Putamen (tissue), 1 donor: ENCODE measurements at regions not wholly inside any gene's neighbourhood (a gene's known extent, or its start where the extent isn't known, plus 50 kb on each side); places are given as distances from the start of the nearest gene placed in this dataset.

Experiments used
- DNase-seq: peaks from one replicate; pipeline ENCODE4 v3.0.0-alpha.2; 2016; ENCODE audit warnings: low spot score

DNA sequence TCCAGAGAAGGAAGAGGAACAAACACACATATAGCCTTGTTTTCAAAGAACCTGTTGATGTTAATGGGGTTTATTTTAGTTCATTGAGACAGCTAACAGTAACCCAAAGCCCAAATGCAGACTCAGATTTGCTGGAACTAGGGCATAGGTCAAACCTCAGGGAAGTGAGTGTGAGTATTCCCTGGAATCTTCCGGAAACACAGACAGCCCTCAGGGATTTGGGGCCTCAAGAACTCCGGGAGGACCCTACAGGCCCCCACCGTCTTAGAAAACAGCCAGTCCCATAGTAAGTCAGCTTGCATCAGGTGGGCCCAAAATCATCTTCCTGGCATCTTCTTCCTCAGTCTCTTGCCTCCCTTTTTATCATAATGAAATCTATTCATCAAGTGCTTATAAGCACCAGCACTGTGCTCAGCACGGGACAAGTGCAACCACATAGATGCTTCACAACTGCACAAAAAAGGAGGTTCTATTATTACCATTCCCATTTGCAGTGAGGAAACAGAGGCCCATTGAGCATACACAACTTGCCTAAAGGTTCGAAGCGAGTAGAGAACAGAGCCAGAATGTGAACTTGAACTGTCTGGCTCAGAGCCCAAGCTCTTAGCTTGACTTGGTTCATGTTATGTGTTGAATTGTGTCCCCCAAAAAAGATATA, 50.2 kb upstream of the BCL11A start:
- no peak for DNase-seq

DNA sequence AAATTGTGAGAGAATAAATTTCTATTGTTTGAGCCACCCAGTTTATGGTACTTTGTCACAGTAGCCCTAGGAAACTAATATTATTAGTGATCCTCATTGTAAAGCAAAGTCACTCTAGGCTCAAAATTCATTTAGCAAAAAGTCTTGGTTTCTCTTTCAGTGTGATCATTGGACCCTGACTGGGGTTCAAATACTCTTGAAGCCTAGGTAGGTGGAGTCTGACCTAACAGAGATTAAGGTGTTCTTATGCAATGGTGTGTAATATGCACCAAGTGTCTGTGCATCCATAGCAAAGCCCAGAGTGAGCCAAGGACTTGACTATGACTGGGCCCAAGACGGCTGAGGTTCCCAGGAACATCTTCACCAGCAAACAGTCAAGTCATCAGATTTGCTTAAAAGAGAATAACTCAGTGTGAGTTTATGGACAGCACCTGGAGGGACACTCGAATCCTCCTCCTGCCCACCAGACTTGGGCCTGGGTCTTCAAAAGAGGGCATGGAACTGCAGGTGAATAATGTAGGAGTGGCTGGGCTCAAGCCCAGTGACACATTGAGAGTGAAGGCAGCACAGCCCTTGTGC, 51.1 kb upstream of the BCL11A start:
- no peak for DNase-seq

DNA sequence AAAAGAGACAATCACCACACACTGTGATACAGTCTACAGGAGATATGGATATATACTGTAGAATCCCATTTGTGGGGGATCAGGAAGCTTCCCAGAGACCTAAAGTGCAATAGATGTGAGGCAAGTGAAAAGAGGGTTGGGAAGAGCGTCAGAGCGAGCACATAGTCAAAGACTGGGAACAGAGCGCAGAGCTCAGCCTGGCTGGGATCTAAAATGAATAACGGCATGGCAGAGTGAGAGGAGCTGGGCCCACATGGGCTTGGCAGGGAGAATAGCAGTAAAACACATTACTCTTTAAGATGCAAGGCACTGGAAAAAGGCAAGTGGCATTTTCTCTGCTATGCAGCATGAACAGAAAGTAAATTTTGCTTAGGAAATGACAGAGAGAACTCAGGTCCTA, 52.4 kb upstream of the BCL11A start:
- no peak for DNase-seq

DNA sequence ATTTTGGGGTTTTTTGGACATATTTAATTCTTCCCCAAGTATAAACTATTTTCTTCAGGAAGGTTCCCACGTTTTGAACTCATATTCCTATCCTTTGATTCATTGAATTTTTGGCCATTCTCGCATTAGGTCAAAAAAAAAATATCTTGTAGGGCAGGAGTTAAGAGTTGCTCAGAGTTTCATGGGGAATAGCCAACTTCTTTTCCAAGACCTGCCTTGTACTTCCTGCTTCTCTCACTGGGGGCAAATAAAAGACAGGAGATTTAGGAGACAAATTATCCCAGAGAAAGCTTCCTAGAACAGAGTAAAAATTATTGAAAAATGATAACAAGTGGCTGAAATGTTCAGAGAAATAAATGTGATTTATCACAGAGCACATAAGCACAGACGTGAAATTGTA, 55.2 kb upstream of the BCL11A start:
- no peak for DNase-seq

DNA sequence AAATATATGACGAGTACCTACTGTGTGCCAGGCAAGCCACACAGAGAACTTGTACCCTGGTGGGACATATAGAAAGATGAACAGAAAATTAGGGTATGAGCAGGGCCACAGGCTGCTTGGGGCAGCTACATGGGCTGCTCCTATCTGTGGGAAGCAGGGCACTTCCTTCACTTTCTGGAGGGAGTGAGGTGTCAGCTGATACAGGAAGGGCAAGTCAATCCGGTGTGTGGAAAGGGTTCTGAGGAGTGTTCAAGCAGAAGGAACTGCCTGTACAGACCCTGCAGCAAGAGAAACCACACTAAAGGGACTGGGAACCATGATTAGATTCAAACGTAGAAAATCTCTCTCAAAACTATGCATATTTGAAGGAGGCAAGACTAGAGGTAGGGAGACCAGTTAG, 58.6 kb upstream of the BCL11A start:
- DNase-seq = no peak

DNA sequence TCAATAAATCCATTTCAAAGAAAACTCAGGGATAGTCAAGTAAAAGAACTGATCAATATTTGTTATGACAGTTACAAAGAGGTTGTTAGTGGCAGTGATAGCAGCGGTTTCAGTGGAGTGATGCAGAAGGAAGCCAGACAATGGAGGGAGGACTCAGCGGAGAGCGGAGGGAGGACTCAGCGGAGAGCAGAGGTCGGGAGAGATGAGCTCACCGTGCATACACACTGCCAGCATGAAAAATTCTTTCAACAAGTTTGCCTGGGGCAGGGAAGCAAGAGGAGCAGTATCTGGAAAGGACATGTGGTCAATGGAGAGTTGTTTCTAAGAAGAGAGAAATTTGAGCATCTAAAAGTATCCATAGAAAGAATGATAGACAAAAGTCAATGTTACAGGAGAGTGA, 60.9 kb upstream of the BCL11A start:
- DNase-seq = no peak

DNA sequence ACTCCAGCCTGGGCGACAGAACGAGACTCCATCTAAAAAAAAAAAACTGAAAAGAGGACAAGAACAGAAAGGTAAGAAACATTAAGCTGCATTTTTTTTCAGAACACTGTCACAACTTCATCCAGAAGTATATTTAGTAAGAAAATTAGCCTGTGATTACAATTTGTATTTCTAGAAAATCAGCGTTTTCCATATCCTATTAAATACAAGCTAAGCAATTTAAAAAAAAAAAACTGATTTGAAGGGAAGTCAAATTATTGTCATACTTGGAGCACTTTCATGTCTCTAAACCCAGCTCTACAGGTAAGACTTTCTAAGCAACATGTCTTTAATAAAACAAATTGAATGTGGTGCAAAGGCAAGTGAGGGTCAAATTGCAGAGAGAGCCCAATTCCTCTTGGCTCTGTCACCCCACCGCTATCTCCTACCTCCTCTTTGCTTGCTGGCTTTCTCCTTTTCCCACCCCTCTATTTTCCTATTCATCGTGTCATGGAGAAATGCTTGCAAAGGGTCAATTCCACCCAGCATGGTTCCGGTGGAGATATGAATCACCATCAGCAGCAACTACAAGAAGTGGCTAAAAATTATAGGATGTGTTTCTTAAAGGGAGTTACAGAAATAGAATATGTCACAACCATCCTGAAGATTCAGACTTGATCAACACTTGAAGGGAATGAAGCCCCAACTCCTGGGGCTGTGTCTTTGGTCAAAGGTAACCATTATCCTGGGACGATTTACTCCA, 68.4 kb upstream of the BCL11A start:
- no peak for DNase-seq

DNA sequence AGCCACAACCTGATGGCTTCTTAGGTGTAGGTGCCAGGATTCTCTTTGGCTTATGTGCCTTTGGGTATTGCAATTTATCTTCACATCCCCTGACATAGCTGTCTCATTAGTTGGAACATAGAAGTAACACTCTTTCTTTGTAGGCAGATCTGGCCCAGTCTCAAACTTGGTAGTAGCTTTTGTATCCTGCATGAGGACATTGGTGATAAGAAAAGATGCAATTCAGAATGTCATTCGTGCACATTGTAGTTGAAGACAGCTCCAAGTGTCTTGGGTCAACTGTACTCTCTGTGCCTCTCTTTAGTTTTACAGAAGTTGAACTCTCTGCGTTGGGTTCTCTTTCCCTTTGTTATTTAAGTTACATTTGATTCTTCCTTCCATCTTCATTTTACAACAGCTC, 69.6 kb upstream of the BCL11A start:
- no peak for DNase-seq

DNA sequence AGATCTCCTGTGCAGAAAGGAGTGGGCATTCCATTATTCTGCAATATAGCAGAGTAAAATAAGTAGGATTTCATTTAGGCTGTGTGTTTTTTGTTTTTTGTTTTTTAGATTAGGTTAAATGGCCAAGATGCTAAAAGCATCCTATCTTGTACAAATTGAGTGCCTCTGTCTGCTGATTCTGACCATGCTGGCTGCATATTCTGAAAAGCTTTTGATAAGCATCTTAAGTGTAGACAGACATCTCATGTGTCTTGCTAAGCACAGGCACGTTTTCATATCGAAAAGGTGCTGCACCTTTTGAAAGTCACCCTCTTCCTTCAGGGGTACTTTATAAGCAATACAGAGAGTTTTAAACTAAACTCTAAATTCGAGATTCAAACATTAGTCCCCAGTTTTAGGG, 74.0 kb upstream of the BCL11A start:
- no peak for DNase-seq

DNA sequence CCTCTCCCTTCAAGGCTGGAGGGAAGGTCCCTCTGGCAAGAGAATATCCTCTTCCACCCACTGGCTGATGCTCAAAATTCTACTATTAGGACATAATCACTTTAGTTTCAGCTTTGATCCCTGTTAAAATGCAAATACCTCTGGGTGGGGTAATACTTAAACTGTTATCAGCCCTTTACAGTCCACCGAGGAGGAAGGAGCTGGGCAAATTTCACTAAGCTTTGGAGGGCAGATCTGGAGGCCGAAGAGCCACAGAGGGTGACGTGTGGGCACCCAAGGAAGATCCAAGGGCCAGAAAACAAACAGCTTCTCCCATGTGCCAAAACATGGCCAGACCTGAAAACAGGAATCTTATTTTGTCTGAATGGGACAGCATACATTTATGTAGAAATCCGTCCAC, 74.6 kb upstream of the BCL11A start:
- no peak for DNase-seq

DNA sequence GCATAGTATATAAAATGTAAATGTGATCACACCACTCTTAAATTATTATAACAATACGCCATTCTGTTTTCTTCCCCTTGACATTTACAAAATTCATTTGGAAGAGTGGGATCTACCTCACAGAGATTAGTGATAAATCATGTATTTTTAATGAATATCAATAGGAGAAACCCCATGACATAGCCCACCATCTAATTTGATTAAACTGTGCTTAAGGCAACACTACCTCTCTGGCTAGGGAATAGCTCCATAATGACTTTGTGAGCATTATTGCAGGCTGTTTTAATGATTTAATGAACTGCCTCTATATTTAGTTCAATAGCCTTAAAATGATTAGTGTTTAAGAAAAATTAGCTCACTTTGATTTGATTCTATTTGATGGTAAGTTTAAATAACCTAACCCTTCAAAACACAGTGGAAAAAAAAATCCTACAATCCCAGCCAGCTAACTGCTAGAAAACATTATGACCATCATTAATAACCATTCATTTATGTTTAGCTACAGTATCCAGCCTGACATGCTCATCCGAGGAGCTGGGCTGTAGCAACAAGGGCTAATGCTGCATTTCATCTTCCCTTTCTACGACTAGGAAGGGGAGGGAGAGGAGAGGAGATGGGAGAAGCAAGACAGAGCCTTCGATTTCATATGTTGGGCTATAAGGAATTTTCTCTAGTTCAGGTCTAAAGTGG, 75.3 kb upstream of the BCL11A start:
- no peak for DNase-seq

DNA sequence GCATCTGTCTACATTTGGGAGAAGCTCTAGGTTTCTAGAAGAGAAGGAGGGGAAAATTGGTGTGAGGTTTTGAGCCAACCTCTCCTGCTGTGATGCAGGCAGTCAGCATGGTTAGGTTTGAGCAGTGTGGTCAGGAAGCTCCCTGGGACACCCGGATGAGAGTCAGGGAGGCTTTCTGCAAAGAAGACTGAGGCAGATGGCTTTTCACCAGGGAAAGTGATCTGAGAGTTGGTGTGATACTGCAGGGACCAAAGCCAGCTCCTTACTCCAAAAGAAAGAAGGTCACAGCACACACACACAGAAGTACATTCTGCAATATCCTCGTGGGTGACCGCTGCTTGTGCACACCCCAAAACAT, 75.8 kb upstream of the BCL11A start:
- no peak for DNase-seq

DNA sequence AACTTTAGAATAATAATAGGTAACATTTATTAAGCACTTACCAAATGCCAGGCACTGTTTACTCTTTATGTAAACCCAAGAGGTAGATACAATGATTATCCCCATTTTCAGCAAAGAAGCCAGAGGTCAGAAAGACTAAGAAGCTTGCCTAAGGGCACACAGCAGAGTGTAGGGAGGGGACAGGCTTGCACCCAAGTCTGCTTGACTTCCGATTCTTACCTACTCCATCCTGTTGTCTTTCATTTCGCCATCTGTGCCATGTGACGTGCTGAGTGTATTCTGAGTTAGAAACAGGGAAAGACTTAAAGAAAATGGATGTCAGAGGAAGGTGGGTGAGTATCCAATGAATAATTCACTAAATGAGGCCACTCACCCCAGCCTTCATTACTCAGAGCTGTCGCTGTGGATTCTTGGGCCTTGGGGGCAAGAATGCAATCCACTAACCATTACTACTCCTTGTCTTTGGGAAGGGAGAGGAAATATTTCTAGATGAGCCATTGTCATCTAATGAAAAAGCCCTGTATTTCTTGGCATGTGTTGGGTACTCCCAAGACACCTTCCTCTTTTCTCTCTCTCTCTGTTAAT, 76.4 kb upstream of the BCL11A start:
- DNase-seq = no peak

DNA sequence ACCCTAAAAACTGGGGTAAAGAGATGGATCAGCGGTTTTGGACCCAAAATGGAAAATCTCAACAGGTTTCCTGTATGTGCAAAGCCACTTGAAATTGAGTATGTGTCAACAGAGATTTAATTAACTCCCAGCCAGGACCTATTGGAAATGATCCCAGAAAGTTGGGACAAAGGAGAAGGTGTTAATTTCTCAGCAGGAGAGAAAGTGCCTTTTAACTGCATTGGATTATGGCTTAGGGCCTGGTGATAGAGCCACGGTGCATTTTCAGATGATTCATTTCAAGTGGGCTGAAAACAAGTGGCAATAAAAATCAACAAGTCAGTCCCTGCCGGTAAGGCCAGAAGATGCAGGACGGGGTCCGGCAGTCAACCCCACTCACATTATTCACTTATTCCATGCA, 80.2 kb upstream of the BCL11A start:
- DNase-seq = no peak

DNA sequence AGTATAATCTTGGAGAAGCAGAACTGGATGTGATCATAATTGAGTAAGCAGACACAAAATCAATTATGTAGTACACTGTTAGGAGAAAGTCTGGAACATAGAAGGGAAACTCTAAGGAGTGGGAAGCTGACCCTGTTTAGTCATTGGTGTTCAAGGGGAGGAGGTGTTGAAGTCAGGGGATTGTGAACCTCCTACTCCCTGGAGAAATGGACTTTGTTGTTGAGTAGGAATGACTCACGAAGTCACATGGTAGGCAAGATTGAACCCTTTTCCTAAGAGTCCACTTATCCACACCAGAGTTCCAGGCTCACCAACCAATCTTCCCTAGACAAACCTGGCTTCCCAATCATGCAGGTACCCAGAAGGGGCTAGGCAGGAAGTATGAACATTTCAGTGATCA, 81.0 kb upstream of the BCL11A start:
- no peak for DNase-seq

DNA sequence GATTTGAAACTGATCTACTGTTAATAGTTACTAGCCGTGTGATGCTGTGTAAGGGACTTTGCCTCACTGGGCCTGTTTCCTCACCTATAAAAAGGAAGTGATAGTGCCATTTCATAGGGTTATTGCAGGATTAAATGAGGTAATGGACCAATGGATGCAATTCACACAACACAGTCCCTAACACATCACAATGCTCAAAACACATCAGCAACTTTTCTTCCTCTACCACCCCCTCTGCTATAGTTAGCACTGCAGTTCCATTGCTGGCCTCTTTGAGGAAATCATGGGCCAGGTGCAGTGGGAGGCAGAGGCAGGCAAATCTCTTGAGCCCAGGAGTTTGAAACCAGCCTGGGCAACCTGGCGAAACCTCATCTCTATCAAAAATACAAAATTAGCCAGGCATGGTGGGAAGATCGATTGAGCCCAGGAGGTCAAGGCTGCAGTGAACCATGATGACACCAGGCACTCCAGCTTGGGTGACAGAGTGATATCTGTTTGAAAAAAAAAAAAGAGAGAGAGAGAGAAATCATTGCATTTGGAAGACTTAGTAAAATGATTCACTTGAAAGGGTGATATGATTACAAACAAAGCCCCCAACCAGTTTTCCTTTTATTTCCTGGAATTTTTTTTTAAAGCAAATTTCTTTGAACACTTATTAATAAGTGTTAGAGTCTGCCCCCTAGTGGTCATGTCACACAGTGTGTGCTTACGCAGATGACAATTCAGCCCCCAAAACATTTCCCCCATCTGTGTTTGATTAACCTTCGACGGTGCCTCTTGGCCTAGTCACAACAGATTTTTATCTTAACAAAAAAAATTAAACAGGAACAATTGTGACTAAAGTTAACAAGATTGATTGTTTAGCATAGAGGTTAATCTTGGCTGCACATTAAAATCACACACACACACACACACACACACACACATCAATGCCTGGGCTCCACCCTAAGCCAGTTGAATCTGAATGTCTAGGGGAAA, 88.6 kb upstream of the BCL11A start:
- peak; percentile 13 for DNase-seq

DNA sequence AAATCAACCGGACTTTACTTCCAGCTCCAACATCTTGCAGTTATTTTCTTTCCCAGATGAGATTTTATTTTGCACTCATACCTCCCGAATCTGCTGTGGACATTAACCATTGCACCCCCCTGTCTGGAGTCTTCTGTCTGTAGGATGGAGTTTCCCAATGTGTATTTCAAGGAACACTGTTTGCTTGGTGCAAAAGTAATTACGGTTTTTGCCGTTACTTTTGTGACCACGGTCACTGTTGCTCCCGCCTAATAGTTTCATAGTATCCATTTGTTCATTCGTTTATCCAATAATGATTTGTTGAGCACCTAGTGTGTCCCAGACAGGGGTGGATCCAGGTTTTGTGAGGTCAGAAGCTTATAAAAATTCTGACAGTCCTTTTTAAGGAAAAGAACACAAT, 90.3 kb upstream of the BCL11A start:
- no peak for DNase-seq

DNA sequence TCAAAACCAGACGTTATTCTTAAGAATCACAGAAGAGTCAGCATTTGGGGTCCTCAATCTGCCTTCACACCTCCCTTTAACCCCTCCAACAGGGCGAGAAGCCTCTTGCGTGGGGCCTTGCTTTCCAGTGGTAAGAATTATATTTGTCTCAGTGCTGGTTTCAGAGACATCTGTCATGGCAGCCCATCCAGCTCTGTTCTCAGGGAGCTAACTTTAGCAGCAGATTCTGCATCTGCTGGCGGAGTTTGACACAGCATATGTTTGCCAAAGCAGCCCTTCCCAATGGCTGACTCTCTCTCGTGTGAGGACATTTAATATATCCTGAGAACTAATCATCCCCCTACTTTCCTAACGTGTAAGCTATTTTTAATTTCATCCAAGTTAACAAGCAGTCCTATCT, 91.5 kb upstream of the BCL11A start:
- no peak for DNase-seq

DNA sequence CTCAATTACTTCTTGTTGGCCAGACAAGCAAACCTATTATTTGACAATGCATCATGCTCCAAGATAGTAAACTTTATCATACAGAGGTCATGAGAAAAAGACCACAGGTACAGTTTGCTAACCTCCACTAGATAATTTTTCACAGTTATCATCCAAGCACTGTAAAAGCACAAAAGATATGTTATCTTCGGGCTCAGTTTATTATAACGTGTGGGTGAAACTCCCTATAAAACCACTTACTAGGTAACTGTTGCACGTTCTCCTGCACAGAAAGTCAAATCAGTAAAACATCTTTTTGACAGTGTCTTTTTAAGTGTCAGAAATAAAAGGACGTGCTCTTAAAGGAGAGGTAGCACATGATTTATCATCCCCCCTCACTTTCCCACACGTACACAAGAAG, 94.7 kb upstream of the BCL11A start:
- no peak for DNase-seq

DNA sequence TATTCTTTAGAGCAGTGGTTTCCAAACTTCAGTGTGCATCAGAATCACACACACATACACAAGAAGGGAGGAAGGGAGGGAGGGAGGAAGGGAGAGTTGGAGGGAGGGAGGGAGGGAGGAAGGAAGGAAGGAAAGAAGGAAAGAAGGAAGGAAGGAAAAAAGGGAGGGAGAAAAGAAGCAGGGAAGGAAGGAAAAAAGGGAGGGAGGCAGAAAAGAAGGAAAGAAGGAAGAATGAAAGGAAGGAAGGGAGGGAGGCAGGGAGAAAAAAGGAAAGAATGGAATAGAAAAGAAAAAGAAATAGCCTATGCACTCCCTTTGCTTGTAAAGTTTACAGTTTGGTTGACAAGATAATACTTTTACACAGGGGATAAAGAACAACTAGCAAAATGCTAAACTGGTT, 96.3 kb upstream of the BCL11A start:
- DNase-seq = no peak

DNA sequence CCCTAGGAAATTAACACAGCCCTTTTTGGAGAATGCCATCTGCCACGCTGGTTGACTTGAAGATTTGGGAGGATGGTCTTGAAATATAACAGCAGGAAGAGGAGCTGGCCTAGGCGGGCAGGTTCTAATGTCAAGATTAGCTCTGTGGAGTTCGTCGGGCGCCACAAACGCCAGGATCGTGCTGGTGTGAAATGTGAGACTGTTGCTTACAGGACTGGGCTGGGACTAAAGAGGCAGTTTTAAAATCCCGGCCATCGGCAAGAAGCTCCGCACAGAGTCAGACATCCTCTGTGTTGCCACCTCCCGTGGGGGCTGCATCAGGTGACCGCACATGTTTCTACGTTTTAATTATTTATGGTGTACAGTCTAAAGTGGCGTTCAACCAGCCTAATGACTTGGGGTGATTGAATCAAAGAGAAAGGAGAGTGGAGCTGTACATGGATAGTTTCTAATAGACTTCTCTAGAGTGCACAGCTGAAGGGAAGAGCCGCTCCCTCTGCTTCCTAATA, 99.4 kb upstream of the BCL11A start:
- no peak for DNase-seq
